CD4-positive, CD25-positive, alpha-beta regulatory T cell (primary cell): ENCODE measurements at regions not wholly inside any gene's neighbourhood (a gene's known extent, or its start where the extent isn't known, plus 50 kb on each side); places are given as distances from the start of the nearest gene placed in this dataset.

Source experiments
- ATAC-seq, 2 donors: fragments of 150-1000 bp; cut with Tn5 transposase; one replicate each; pipeline ENCODE4 v1.10.0; 2021; ENCODE audit warnings: low read depth in 2 of 2, moderate number of reproducible peaks in 2 of 2, moderate library complexity in 1 of 2
- DNase-seq, 3 donors: peaks; one replicate each; pipeline versions ENCODE4 v3.0.0 to v3.0.0-alpha.2; 2012 to 2022; ENCODE audit warnings: mixed read lengths in 1 of 3
- H3K27ac ChIP-seq: one replicate; pipeline ENCODE4 v1.7.0; 2013; ENCODE audit warnings: mild to moderate bottlenecking, low read length; ENCODE audit not compliant: insufficient read depth, poor library complexity, severe bottlenecking
- H3K27me3 ChIP-seq: one replicate; pipeline ENCODE4 v1.7.0; 2013; ENCODE audit warnings: low read length; ENCODE audit not compliant: control insufficient read depth, insufficient read depth
- H3K36me3 ChIP-seq: one replicate; pipeline ENCODE4 v1.7.0; 2013; ENCODE audit warnings: mild to moderate bottlenecking, low read length, moderate library complexity; ENCODE audit not compliant: control insufficient read depth, insufficient read depth
- H3K4me1 ChIP-seq: 2 replicates; pipeline ENCODE4 v1.7.0; 2013; ENCODE audit warnings: mild to moderate bottlenecking, low read length; ENCODE audit not compliant: insufficient read depth, control insufficient read depth, poor library complexity, severe bottlenecking
- H3K4me3 ChIP-seq: one replicate; pipeline ENCODE4 v1.7.0; 2013; ENCODE audit warnings: low read depth, mild to moderate bottlenecking, low read length, moderate library complexity
- H3K9me3 ChIP-seq, 2 experiments: 1 replicate in 1 of 2; 2 replicates in 1 of 2; pipeline ENCODE4 v1.7.0; 2013; ENCODE audit warnings: low read length in 2 of 2, mild to moderate bottlenecking in 1 of 2, moderate library complexity in 1 of 2; ENCODE audit not compliant: control insufficient read depth in 2 of 2
- H3K27ac Mint-ChIP-seq, 3 donors: one replicate each; pipeline ENCODE4 v1.8.0; 2020 to 2022; ENCODE audit warnings: mild to moderate bottlenecking in 3 of 3, mixed read lengths in 3 of 3, moderate library complexity in 2 of 3
- H3K27me3 Mint-ChIP-seq: one replicate; pipeline ENCODE4 v1.8.0; 2022; ENCODE audit warnings: mild to moderate bottlenecking, mixed read lengths
- H3K36me3 Mint-ChIP-seq: one replicate; pipeline ENCODE4 v1.8.0; 2020; ENCODE audit warnings: mixed read lengths
- H3K4me1 Mint-ChIP-seq, 4 donors: one replicate each; pipeline ENCODE4 v1.8.0; 2020 to 2022; ENCODE audit warnings: mixed read lengths in 4 of 4, mild to moderate bottlenecking in 1 of 4
- H3K4me3 Mint-ChIP-seq, 4 donors: one replicate each; pipeline ENCODE4 v1.8.0; 2020 to 2022; ENCODE audit warnings: mild to moderate bottlenecking in 4 of 4, mixed read lengths in 4 of 4, moderate library complexity in 3 of 4
- H3K9me3 Mint-ChIP-seq, 7 donors: one replicate each; pipeline ENCODE4 v1.8.0; 2020 to 2022; ENCODE audit warnings: mixed read lengths in 7 of 7, mild to moderate bottlenecking in 3 of 7, moderate library complexity in 2 of 7

DNA sequence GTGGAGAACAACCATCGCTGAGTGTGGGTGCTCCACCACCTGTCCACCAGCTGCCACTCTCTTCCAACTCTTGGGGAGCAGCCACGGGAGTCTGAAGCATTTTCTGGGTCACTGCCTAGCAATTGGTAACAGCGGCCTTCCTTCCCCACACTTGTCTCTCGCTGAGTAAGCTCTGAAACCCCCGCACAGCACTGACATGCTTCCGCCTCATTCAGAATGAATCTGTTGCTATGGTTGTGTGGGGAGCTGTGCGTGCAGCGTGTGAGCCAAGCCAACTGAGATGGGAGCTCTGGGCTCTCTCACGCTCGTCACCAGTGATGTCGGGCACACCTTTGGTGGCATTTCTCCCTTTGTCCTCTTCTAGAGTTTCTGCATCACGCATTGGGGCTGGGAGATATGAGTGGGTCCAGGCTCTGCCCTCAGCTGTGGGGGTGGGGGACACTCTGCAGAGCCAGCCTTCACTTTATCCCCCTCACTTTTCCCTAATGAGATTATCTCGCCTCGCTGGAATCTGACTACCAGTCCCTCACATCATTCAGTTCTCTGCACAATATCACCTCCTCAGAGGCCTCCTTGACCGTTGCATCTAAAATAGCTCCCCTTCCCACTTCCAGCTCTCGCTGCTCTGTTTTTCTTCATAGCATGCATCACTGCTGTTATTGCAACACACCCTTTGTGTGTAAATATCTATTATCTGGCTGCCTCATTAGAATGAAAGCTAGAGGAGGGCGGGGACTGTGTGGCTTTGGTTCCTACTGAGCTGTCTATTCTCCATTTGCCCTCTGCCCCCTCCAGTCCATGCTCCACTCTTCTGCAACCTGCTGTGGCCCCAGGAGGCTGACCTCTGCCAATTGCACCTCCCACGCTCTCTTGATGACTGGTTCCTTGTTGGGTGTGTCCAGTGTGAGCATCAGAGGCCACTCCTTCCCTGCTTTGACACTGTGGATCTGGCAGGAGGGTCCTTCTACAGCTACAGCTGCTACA lies 569.9 kb upstream of the CADM1 start:
- Mint-ChIP-seq H3K36me3 (no peaks in the 10 kb centered on the region), H3K9me3 (peaks cover 0 to 8% (median 0%) of the 10 kb centered on the region in 7 donors), H3K27ac (no peak overlapping the region), H3K27me3 (no peaks in the 10 kb centered on the region), H3K4me1 (no peaks in the 10 kb centered on the region), H3K4me3 (no peak overlapping the region)
- peaks cover 1% of the 10 kb centered on the region for H3K27me3 ChIP-seq
- no peaks in the 10 kb centered on the region for H3K4me1 ChIP-seq
- no peak for ATAC-seq
- no peak overlapping the region for H3K27ac ChIP-seq
- H3K36me3 ChIP-seq, result no peaks in the 10 kb centered on the region
- no peaks in the 10 kb centered on the region for H3K9me3 ChIP-seq
- DNase-seq, result no peak
- no peak overlapping the region for H3K4me3 ChIP-seq

DNA sequence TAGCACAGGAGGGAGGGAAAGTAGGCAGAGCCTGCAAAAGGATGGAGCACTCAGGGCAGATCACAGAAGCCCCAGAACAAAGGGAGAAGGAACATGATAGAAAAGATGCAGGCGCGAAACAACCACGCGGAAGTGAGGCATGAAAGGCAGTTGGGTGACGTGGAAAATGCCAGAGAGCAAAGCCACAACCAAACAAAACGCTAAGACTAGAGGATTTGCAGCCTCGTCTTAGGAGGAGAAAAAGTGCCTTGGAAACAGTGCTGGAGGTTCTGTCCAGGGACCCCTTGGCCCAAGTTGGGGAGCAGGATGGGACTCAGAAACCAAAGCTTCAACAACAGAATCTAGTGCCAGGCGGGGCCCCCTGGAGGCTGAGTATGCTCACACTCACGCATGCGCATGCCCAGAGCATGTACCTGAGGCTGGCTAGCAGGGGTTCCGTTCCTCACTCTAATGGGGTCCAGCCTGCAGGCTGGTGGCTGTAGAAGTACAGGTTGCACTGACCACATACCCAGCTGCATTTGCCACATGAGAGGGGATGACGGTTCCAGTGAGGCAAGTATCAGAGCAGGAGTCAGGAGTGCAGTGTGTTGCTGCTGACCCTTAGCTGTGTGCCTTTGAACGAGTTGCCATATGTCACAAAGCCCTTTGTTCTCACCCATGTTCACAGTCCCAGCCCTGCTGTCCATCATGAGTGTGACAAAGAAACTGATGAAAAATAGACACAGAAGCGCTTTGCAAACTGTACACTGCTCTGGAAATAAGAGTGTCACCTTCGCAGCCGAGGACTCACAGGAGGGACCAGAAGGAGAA lies 568.6 kb upstream of the CADM1 start:
- no peaks in the 10 kb centered on the region for H3K36me3 ChIP-seq
- H3K4me3 ChIP-seq, result no peak overlapping the region
- DNase-seq, result no peak
- Mint-ChIP-seq H3K9me3 (peaks cover 0 to 8% (median 0%) of the 10 kb centered on the region in 7 donors), H3K4me1 (no peaks in the 10 kb centered on the region), H3K36me3 (no peaks in the 10 kb centered on the region), H3K27ac (no peak overlapping the region), H3K27me3 (no peaks in the 10 kb centered on the region), H3K4me3 (no peak overlapping the region)
- ATAC-seq, result no peak
- no peaks in the 10 kb centered on the region for H3K9me3 ChIP-seq
- peaks cover 1% of the 10 kb centered on the region for H3K27me3 ChIP-seq
- H3K27ac ChIP-seq, result no peak overlapping the region
- no peaks in the 10 kb centered on the region for H3K4me1 ChIP-seq

DNA sequence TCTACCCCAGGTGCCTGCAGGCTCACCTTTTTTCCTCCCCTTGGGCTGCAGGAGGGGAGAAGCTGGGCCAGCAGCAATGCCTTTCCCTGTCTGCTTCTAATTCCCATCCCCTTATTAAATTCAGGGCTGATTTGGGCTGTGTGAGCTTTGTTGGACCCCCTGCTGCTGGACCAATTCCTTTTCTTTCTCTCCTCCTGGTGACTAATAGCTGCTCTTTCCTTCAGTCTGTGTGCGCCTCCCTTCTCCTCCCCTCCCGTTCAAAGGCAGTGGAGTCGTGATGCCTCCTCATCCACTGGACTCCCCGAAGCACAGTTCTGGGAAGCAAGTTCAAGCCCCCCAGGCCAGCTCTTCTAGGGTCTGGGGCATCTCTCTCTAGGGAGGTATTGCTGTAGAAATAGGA lies 567.9 kb upstream of the CADM1 start:
- Mint-ChIP-seq H3K27ac (no peak overlapping the region), H3K27me3 (no peaks in the 10 kb centered on the region), H3K36me3 (no peaks in the 10 kb centered on the region), H3K9me3 (peaks cover 0 to 7% (median 0%) of the 10 kb centered on the region in 7 donors), H3K4me3 (no peak overlapping the region), H3K4me1 (no peaks in the 10 kb centered on the region)
- no peak for DNase-seq
- no peaks in the 10 kb centered on the region for H3K9me3 ChIP-seq
- H3K27ac ChIP-seq, result no peak overlapping the region
- H3K36me3 ChIP-seq, result no peaks in the 10 kb centered on the region
- no peak for ATAC-seq
- H3K4me1 ChIP-seq, result no peaks in the 10 kb centered on the region
- peaks cover 1% of the 10 kb centered on the region for H3K27me3 ChIP-seq
- H3K4me3 ChIP-seq, result no peak overlapping the region

DNA sequence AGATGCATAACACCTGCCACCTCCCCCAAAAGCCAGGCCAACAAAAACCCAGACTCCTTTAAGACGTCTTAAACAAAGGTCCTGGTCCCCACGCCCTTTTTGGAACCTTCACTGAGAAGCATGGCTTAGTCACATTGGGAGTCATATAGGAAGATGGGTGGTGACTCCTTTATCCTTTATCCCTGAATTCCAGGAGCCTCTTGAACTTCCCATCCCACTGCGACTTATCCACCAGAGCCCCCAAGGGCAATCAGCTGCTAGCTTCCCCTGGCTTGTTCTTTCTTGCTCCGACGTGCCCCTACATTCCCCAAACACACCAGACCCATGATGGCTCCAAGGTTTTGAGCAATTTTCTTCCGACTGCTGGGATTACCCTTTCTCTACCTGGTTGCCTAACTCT lies 567.0 kb upstream of the CADM1 start:
- no peaks in the 10 kb centered on the region for H3K27me3 Mint-ChIP-seq
- no peaks in the 10 kb centered on the region for H3K36me3 Mint-ChIP-seq
- no peak overlapping the region for H3K27ac Mint-ChIP-seq
- Histone ChIP-seq H3K4me3 (no peak overlapping the region), H3K4me1 (no peaks in the 10 kb centered on the region), H3K9me3 (no peaks in the 10 kb centered on the region), H3K36me3 (no peaks in the 10 kb centered on the region), H3K27ac (no peak overlapping the region), H3K27me3 (peaks cover 1% of the 10 kb centered on the region)
- H3K4me3 Mint-ChIP-seq, result no peak overlapping the region
- DNase-seq (no peak), ATAC-seq (no peak)
- H3K9me3 Mint-ChIP-seq, result peaks cover 0 to 2% (median 0%) of the 10 kb centered on the region in 7 donors
- H3K4me1 Mint-ChIP-seq, result no peaks in the 10 kb centered on the region

GRCh38 chr11:116070520-116070919 lies 566.3 kb upstream of the CADM1 start:
- Mint-ChIP-seq H3K9me3 (peaks cover 0 to 2% (median 0%) of the 10 kb centered on the region in 7 donors), H3K27ac (no peak overlapping the region), H3K4me1 (no peaks in the 10 kb centered on the region), H3K36me3 (no peaks in the 10 kb centered on the region), H3K4me3 (no peak overlapping the region), H3K27me3 (no peaks in the 10 kb centered on the region)
- no peak overlapping the region for H3K27ac ChIP-seq
- H3K27me3 ChIP-seq, result peaks cover 1% of the 10 kb centered on the region
- no peaks in the 10 kb centered on the region for H3K36me3 ChIP-seq
- H3K4me3 ChIP-seq, result no peak overlapping the region
- ATAC-seq, result no peak
- H3K9me3 ChIP-seq, result no peaks in the 10 kb centered on the region
- H3K4me1 ChIP-seq, result no peaks in the 10 kb centered on the region
- no peak for DNase-seq

DNA sequence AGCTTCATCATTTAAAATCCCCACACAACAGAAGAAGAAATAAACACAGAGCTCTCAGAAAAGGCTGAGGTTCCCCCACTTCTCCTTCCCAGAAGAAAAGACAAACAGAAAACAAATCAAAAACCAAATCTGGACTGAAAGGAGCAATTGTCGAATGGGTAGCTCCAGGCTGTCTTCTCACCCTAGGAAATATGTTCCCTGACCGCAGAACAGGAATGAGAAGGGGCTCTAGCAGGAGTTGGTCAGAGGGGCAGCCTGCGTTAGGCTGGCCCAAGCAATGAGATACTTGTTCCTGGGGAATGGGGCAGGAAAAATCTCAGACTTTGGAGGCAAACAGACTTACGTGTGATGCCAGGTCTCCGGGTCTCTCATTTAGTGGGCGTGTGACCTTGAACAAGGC lies 562.6 kb upstream of the CADM1 start:
- peaks cover 0 to 1% (median 0%) of the 10 kb centered on the region in 4 donors for H3K4me1 Mint-ChIP-seq
- no peak overlapping the region for H3K27ac Mint-ChIP-seq
- Histone ChIP-seq H3K27ac (no peak overlapping the region), H3K4me1 (no peaks in the 10 kb centered on the region), H3K4me3 (no peak overlapping the region), H3K27me3 (no peaks in the 10 kb centered on the region), H3K36me3 (no peaks in the 10 kb centered on the region), H3K9me3 (no peaks in the 10 kb centered on the region)
- H3K4me3 Mint-ChIP-seq, result no peak overlapping the region
- H3K36me3 Mint-ChIP-seq, result no peaks in the 10 kb centered on the region
- ATAC-seq (no peak), DNase-seq (no peak)
- peaks cover 0 to 2% (median 0%) of the 10 kb centered on the region in 7 donors for H3K9me3 Mint-ChIP-seq
- no peaks in the 10 kb centered on the region for H3K27me3 Mint-ChIP-seq

DNA sequence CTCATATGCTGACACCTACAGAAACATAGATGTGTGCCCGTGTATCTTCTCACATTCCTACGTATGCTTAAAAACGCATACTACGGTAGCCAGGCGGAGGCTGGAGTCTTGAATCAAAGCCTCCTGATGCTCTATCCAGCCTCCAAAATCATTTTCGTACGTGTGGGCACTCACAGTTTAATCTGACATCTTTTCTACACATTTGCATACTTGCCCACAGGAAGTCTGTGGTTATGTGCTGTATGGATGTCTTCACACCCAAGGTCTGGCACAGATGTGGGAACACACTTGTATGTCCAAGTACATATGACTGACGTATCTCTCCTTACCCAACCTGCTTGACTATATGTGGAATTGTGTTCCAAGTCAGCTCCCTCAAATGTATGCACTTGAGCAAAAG lies 561.8 kb upstream of the CADM1 start:
- peaks cover 0 to 1% (median 0%) of the 10 kb centered on the region in 4 donors for H3K4me1 Mint-ChIP-seq
- no peaks in the 10 kb centered on the region for H3K27me3 ChIP-seq
- H3K27ac Mint-ChIP-seq, result no peak overlapping the region
- H3K9me3 ChIP-seq, result no peaks in the 10 kb centered on the region
- H3K4me3 ChIP-seq, result no peak overlapping the region
- no peak overlapping the region for H3K27ac ChIP-seq
- H3K4me3 Mint-ChIP-seq, result no peak overlapping the region
- DNase-seq, result no peak
- H3K4me1 ChIP-seq, result no peaks in the 10 kb centered on the region
- no peaks in the 10 kb centered on the region for H3K36me3 ChIP-seq
- no peak for ATAC-seq
- H3K36me3 Mint-ChIP-seq, result no peaks in the 10 kb centered on the region
- no peaks in the 10 kb centered on the region for H3K9me3 Mint-ChIP-seq
- H3K27me3 Mint-ChIP-seq, result peaks cover 2% of the 10 kb centered on the region
